Ecto neural progenitor cell (in vitro differentiated cells): ENCODE measurements at regions not wholly inside any gene's neighbourhood (a gene's known extent, or its start where the extent isn't known, plus 50 kb on each side); places are given as distances from the start of the nearest gene placed in this dataset.

ENCODE experiments used
- DNase-seq: peaks from one replicate; pipeline ENCODE4 v3.0.0-alpha.2; 2018; ENCODE audit warnings: low spot score

GRCh38 chr18:25873833-25874232, 216.6 kb downstream of the SS18 start:
- DNase-seq = no peak

- no peak for DNase-seq
Observed at GRCh38 chr18:25866331-25866730, 224.1 kb downstream of the SS18 start.

DNA sequence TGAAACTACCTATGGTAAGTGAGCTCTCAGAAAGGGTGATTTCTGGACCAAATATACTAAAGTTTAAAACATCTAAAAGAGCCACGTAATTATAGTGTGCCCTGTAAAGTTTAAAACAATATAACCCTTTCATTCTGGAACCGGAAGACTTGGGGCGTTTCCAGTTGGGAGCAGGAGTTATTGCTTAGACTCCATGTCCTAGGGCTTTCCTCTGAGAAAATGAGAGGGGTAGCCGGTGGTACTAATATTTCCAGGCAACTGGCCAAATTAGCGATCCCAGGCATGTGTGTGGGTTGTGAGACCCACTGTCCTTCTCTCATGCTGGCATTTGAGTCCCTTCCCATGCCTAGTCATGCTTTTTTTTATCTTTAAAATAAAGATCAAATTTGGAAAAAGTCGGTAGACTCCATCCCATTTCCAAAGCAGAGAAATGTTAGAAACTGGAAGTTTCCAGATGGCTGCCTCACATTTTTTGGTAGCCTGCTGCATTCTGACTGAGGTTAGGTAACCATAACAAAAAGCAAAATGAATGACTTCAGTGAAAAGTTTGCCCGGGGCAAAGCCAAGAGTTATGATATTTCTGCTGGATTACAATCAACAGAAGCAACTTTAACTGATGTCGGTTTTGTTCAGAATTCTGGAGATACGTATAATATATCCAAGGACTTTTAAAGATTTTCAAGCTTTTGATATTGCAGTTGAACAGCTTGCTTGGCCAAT, 227.4 kb downstream of the SS18 start:
- no peak for DNase-seq

DNA sequence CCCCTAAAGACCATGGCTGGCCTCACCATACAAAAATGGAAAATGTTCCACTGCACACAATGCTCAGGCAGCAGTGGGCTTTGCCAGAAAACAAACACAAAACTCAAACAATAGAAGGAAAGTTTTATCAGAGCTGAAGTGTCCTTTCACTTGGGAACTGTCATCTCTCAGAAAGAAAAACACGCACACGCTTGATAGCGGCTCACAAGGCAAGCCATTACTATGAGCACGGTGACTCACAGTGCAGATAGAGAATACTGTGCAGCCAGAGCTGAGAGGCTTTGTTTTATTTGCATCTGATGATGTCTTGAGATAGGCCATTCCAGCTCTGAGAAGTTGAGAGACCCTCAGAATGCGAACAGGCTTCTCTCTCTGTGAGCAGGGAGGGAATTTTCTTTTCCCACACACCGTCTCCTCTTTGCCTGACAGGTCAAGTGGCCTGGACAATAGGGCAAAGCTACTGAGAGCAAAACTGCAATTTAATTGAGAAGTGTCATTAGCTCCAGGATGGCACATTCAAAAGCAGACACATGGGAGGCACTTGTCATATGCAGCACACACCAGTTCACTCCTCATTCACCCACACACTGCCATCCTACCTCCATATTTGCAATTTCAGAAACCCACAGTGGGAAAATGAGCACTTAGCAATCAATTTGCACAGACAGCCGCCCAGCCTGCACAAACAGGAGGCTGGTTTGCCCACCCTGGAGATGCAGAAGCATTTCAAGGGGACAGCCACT, 236.6 kb downstream of the SS18 start:
- no peak for DNase-seq

- no peak for DNase-seq
Observed at GRCh38 chr18:25843791-25844190, 246.6 kb downstream of the SS18 start.

DNA sequence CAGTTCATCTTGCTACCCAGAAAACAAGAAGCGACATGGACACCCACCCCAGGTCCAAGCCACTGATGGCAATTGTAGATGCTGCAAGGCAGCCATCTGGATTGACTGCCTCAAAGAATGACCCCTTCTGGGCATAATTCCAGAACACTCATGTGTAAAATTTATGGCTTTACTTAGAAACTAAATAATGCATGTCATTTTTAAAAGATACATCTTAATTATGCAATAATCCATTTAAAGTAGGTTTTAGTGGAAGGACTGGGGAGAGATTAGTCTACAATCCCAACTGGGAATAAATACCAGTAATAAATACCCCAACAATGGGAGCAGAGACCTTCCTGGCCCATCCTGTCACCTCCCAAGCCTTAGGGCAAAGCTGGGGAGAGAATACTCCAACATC, 247.7 kb downstream of the SS18 start:
- DNase-seq = no peak

- no peak for DNase-seq
Observed at GRCh38 chr18:25834061-25834460, 256.4 kb downstream of the SS18 start.

DNA sequence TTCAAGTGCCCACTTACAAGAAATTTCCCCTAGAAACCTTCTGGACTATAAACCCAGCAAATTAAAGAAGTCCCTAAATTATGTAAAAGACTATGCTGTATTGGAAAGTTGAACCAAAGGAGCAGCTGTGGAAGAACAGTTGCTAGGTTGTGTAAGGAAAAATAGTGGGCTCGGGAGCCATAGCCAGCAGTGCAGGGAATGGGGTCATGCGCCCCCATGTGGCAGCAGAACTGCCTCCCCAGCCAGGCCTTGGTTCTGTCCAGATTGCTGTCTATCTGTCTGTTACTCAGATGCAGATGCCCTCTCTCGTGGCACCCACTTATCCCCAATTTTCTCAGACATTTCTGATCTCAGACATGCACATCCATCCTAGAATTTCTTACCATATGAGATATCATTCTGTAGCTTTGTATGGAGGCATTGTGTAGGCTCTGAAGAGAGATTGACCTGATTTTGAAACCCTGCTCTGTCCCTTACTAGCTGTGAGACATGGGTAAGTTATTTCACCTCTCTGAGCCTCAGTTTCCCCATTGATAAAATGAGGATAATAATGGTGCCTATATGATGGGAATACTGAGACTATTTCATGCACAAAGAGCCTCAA, 258.3 kb downstream of the SS18 start:
- DNase-seq = peak; percentile 82

GRCh38 chr18:25831301-25831701, 259.1 kb downstream of the SS18 start:
- no peak for DNase-seq

DNA sequence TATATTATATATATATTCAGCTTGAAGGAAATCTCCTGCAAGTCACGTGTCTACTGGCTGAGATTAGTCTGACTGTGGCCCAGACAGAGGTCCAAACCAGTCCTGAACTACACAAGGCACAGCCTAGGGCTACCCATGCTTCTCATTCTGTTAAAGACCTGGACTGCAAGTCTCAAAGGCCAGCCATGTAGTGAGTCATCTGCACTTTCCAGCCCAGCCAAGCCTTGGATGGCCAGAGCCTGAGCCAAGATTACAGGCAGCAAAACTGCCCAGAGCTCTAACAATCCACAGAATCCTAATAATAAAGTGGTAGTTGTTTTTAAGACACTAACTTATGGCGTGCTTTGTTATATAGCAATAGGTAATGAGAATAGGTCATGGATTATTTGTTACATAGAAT, 259.6 kb downstream of the SS18 start:
- no peak for DNase-seq

GRCh38 chr18:25827961-25828561, 262.4 kb downstream of the SS18 start:
- peak; percentile 77 for DNase-seq

- DNase-seq = no peak
Observed at GRCh38 chr18:25827228-25827627, 263.2 kb downstream of the SS18 start.

DNA sequence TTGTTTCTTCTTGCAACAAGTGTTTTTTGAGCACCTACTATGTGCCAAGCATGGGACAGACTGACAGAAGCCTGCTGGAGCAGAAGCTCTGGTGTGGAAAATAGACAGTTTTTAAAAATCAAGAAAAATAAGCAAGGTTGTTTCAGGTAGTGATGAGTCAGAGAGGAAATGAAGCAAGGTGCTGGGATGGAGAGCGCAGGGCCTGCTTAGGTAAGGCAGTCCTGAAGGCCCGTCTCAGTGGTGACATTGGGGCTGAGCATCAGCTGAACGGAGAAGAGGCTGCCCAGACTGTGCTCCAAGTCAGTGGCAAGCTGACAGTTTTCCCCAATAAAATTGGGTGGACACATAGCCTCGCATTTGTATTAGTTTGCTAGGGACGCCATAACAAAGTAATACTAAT, 263.6 kb downstream of the SS18 start:
- DNase-seq = no peak

- DNase-seq = no peak
Observed at GRCh38 chr18:25825979-25826776, 264.2 kb downstream of the SS18 start.

DNA sequence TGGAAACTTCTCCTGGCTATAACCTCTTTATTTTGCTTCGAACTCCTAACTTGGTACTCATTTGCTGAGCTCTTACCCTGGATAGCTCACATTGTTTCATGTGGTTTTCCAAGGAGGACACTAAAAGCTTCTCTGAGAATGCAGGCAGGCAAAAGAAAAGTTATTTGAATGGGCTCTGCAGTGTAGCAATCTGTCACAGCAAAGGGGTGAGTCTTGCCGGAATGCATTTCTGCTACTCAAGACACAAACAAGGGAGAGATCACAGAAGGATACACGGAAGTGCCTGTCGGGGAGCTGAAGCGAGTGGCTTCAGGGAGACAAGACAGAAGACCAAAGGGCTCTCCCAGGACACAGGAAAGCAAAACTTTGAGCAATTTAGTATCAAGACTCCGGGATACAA, 265.4 kb downstream of the SS18 start:
- no peak for DNase-seq

DNA sequence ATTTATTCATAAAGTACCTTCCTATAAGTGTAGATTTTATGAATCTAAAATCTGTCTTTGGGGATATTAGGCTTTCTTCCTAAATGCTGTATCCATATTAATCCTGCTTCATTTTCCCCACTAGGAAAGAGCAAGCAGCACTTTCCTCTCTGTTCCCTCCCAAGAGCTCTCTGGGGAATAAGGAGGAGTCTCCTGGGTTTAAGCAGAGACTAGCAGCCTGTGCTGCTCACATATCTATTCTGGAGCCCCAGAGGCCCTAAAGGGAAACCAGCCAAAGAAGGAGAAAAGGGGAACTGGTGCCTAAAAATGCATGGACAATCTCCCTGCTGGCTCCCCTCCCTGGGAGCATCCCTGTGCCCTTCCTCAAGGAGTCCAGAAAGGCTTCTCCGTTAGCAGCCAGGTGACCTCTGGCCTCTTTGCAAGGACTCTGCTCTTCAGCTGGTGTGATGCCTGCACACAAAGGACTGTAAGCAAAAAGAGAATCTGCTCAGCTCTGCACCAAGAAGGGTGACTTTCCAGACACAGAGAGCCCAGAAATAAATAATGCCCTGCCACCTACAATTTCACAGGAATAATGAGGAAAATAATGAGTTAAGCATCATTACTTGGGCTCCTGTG, 270.6 kb downstream of the SS18 start:
- DNase-seq = no peak

GRCh38 chr18:25818505-25818904, 271.9 kb downstream of the SS18 start:
- no peak for DNase-seq

DNA sequence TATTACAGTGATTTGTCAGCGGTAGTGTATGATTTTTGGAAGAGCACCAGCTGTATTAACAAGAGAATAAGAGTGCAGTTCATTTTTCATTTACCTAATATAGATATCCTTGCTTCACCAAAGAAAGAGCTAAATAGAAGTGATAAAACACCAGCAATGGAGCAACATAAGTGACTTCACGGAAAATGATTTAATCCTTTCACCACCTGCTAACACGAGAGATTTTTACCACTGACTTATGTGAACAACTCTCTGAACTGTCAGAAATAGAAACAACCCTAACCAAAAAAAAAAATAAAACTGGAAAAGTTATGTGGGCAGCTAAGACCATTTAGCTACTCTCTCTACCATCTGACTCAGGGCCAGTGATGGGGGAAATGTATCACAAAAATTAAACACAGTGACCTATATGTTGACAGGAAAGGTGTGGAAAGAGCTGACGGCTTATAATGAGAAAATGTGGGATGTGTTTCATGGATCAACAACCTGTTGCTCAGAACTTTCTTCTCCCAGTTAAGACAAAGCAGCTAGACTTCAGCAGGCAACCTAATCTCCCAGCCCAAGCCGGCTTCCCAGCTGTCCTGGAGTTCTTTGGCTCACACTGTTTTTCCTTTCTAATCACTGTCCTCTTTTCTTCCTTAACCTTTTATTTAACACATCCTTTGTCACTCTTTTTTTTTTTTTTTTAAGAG, 272.7 kb downstream of the SS18 start:
- no peak for DNase-seq

GRCh38 chr18:25815659-25816058, 274.8 kb downstream of the SS18 start:
- no peak for DNase-seq

GRCh38 chr18:25814841-25815458, 275.5 kb downstream of the SS18 start:
- DNase-seq = no peak

DNA sequence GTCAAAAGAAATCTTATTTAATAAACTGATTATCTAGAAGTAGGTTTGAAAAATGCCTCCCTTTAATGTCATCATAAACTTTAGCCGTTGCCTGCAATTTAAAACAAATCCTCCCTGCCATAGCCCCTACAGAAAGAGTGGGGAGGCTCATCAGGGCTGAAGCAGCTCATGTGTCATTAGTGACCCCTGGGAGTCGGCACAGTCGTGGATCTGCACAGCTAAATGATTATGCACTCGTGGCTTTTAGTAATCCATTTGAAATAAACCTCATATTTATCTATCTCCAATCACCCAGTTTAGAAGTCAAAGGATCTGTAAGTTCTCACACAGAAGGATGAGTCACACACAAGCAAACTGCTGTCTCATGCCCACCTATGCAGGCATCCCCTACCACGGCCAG, 277.3 kb downstream of the SS18 start:
- no peak for DNase-seq
